ENCODE measurements at regions not wholly inside any gene's neighbourhood (a gene's known extent, or its start where the extent isn't known, plus 50 kb on each side); places are given as distances from the start of the nearest gene placed in this dataset.

DNA sequence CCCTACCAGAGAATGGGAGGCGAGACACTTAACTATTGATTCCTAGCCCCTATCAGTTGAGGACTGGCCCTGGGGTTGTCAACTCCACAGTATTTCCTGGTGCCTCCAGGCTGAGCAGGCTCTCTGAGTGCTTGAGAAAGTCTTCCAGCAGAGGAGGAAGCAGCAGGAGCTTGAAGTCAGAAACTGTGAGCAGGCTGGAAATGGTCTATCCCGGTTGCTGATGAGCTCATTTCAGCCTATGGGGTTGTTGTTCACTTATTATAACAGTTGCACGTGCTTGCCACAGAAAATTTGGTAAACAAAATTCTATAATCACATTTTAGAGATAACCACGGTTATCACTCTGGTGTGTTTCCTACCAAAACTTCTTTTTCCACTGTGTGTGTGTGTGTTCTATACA, 254.7 kb upstream of the THUMPD2 start:
- in situ Hi-C loops (cut with HindIII; ENCODE audit: extremely low pct_ligation_motif_present, low pct_unique_long_range_greater_than_20kb), result no loop called here

DNA sequence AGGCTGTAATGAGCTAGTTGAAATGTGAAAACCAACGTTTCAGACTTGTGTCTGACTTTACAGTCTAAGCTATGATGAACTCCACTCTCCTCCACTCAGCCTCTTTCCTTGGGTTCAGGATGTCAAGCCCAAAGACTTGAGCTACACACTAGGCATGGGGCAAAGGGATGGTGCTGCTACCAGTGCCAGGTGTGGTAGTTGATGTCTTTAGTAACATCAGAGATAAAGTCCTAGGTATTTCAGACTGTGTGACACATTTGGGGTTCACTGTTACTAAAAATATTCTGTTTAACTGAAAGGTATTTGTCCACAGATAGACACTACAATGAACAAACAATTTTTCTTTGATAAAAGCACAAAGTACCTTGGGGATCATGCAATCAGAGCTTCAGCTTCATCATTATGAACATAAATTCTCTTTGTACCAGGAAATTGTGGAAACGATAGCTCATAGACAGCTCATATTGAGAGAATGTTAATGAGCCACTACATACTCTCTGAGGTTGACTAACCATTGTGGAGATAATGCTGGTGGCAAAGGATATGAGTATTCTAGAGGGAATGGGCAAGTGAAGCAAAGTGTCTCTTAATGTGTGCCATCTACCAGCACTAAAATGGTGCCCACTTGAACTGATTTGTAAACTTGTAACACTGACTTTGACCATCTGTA, 253.7 kb upstream of the THUMPD2 start:
- ATAC-seq (no peak), DNase-seq (ENCODE audit: low spot score) (no peak), FAIRE-seq (no peak)
- no peak for TF ChIP-seq TOPORS (CRISPR knock-in tag; IDR thresholded peaks at IDR 0.05)
- no peak for TF ChIP-seq SOX5 (CRISPR knock-in tag; IDR thresholded peaks at IDR 0.05; ENCODE audit: borderline replicate concordance)
- no peak for TF ChIP-seq SMYD3 (CRISPR knock-in tag; IDR thresholded peaks at IDR 0.05)
- TF ChIP-seq, protein P1, sequence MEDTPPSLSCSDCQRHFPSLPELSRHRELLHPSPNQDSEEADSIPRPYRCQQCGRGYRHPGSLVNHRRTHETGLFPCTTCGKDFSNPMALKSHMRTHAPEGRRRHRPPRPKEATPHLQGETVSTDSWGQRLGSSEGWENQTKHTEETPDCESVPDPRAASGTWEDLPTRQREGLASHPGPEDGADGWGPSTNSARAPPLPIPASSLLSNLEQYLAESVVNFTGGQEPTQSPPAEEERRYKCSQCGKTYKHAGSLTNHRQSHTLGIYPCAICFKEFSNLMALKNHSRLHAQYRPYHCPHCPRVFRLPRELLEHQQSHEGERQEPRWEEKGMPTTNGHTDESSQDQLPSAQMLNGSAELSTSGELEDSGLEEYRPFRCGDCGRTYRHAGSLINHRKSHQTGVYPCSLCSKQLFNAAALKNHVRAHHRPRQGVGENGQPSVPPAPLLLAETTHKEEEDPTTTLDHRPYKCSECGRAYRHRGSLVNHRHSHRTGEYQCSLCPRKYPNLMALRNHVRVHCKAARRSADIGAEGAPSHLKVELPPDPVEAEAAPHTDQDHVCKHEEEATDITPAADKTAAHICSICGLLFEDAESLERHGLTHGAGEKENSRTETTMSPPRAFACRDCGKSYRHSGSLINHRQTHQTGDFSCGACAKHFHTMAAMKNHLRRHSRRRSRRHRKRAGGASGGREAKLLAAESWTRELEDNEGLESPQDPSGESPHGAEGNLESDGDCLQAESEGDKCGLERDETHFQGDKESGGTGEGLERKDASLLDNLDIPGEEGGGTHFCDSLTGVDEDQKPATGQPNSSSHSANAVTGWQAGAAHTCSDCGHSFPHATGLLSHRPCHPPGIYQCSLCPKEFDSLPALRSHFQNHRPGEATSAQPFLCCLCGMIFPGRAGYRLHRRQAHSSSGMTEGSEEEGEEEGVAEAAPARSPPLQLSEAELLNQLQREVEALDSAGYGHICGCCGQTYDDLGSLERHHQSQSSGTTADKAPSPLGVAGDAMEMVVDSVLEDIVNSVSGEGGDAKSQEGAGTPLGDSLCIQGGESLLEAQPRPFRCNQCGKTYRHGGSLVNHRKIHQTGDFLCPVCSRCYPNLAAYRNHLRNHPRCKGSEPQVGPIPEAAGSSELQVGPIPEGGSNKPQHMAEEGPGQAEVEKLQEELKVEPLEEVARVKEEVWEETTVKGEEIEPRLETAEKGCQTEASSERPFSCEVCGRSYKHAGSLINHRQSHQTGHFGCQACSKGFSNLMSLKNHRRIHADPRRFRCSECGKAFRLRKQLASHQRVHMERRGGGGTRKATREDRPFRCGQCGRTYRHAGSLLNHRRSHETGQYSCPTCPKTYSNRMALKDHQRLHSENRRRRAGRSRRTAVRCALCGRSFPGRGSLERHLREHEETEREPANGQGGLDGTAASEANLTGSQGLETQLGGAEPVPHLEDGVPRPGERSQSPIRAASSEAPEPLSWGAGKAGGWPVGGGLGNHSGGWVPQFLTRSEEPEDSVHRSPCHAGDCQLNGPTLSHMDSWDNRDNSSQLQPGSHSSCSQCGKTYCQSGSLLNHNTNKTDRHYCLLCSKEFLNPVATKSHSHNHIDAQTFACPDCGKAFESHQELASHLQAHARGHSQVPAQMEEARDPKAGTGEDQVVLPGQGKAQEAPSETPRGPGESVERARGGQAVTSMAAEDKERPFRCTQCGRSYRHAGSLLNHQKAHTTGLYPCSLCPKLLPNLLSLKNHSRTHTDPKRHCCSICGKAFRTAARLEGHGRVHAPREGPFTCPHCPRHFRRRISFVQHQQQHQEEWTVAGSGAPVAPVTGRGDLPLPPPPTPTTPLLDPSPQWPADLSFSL (CRISPR knock-in tag; IDR thresholded peaks at IDR 0.05), result no peak
- intact Hi-C loops (cut with micrococcal nuclease; ENCODE audit: unreplicated experiment) (no loop called here), in situ Hi-C loops (cut with HindIII; ENCODE audit: extremely low pct_ligation_motif_present, low pct_unique_long_range_greater_than_20kb) (no loop called here)
- Histone ChIP-seq H3K4me1 (ENCODE audit: insufficient read depth, low read length) (no peaks in the 10 kb centered on the region), H3K27ac (ENCODE audit: extremely low read length, insufficient read depth, low read length) (no peak overlapping the region), H3K4me3 (replicated peaks in 1 of 3; ENCODE audit: insufficient read depth in 1 of 3, low read depth in 2 of 3, low read length in 3 of 3) (no peak overlapping the region), H3K9me3 (ENCODE audit: low read length) (peaks cover 16% of the 10 kb centered on the region), H4K20me1 (ENCODE audit: insufficient read depth, low read length) (no peaks in the 10 kb centered on the region), H3K79me2 (ENCODE audit: insufficient read depth, low read length) (no peaks in the 10 kb centered on the region), H3K4me2 (ENCODE audit: low read depth, low read length) (no peak overlapping the region), H2AFZ (ENCODE audit: low read length) (no peak overlapping the region), H3K9ac (ENCODE audit: insufficient read depth, low read depth, low read length) (no peak overlapping the region), H3K27me3 (ENCODE audit: control insufficient read depth in 1 of 2, insufficient read depth in 2 of 2, low read length in 2 of 2) (no peaks in the 10 kb centered on the region), H3K36me3 (replicated peaks in 1 of 2; ENCODE audit: control insufficient read depth in 1 of 2, insufficient read depth in 2 of 2, low read length in 2 of 2) (no peaks in the 10 kb centered on the region)
- no TSS peak for BruUV-seq (replicated peaks)
- POLR2A ChIA-PET, result no interaction called here
- CTCF ChIA-PET (ENCODE audit: low intra/inter-chr PET ratio, low total read pairs), result no interaction called here
- WGBS (ENCODE audit: low lambda C conversion rate), result 3% methylated on average over 2 of the region's 2 CpGs

More for the DNA sequence above, 254.7 kb upstream of the THUMPD2 start:
- no peaks in the 10 kb centered on the region for H4K20me1 ChIP-seq (ENCODE audit: insufficient read depth, low read length)
- no peak overlapping the region for H3K27ac ChIP-seq (ENCODE audit: extremely low read length, insufficient read depth, low read length)
- no peak overlapping the region for H3K4me2 ChIP-seq (ENCODE audit: low read depth, low read length)
- intact Hi-C loops (cut with micrococcal nuclease; ENCODE audit: unreplicated experiment), result no loop called here
- no peak for FAIRE-seq
- peaks cover 16% of the 10 kb centered on the region for H3K9me3 ChIP-seq (ENCODE audit: low read length)
- WGBS (ENCODE audit: low lambda C conversion rate), result under 1% methylated on average over 4 of the region's 4 CpGs
- no peaks in the 10 kb centered on the region for H3K79me2 ChIP-seq (ENCODE audit: insufficient read depth, low read length)
- POLR2A ChIA-PET, result no interaction called here
- no TSS peak for BruUV-seq (replicated peaks)
- H3K36me3 ChIP-seq (replicated peaks in 1 of 2; ENCODE audit: control insufficient read depth in 1 of 2, insufficient read depth in 2 of 2, low read length in 2 of 2), result no peaks in the 10 kb centered on the region
- H2AFZ ChIP-seq (ENCODE audit: low read length), result no peak overlapping the region
- H3K9ac ChIP-seq (ENCODE audit: insufficient read depth, low read depth, low read length), result no peak overlapping the region
- ATAC-seq, result no peak
- no peaks in the 10 kb centered on the region for H3K27me3 ChIP-seq (ENCODE audit: control insufficient read depth in 1 of 2, insufficient read depth in 2 of 2, low read length in 2 of 2)
- no peaks in the 10 kb centered on the region for H3K4me1 ChIP-seq (ENCODE audit: insufficient read depth, low read length)
- no peak overlapping the region for H3K4me3 ChIP-seq (replicated peaks in 1 of 3; ENCODE audit: insufficient read depth in 1 of 3, low read depth in 2 of 3, low read length in 3 of 3)
- no peak for TF ChIP-seq ZNF292 (CRISPR knock-in tag; IDR thresholded peaks at IDR 0.05; ENCODE audit: borderline replicate concordance, low read depth)
- no peak for DNase-seq (ENCODE audit: low spot score)
- CTCF ChIA-PET (ENCODE audit: low intra/inter-chr PET ratio, low total read pairs), result no interaction called here

All from HepG2 (cell line).